ENCODE measurements at regions not wholly inside any gene's neighbourhood (a gene's known extent, or its start where the extent isn't known, plus 50 kb on each side); places are given as distances from the start of the nearest gene placed in this dataset.

- no peak for DNase-seq (ENCODE audit: low read depth, low spot score)
- Mint-ChIP-seq H3K36me3 (ENCODE audit: low read depth) (no peaks in the 10 kb centered on the region), H3K4me1 (no peaks in the 10 kb centered on the region), H3K27me3 (ENCODE audit: low read depth) (peaks cover 2% of the 10 kb centered on the region), H3K4me3 (no peak overlapping the region), H3K9me3 (no peaks in the 10 kb centered on the region), H3K27ac (ENCODE audit: unreplicated experiment) (no peak overlapping the region)
- no peak for TF ChIP-seq CTCF (conservative IDR thresholded peaks at IDR 0.05)
These were observed 227.9 kb upstream of the CLINT1 start for GRCh38 chr5:158086856-158087255.

- DNase-seq (ENCODE audit: low read depth, low spot score), result no peak
- no peak overlapping the region for H3K27ac Mint-ChIP-seq (ENCODE audit: unreplicated experiment)
- H3K36me3 Mint-ChIP-seq (ENCODE audit: low read depth), result no peaks in the 10 kb centered on the region
- no peak for TF ChIP-seq CTCF (conservative IDR thresholded peaks at IDR 0.05)
- H3K4me1 Mint-ChIP-seq, result no peaks in the 10 kb centered on the region
- H3K4me3 Mint-ChIP-seq, result no peak overlapping the region
- H3K9me3 Mint-ChIP-seq, result peaks cover 2% of the 10 kb centered on the region
- H3K27me3 Mint-ChIP-seq (ENCODE audit: low read depth), result peaks cover 2% of the 10 kb centered on the region
These were observed 225.3 kb upstream of the CLINT1 start for GRCh38 chr5:158084292-158084691.

- TF ChIP-seq CTCF (conservative IDR thresholded peaks at IDR 0.05), result no peak
- Mint-ChIP-seq H3K9me3 (peaks cover 2% of the 10 kb centered on the region), H3K4me3 (no peak overlapping the region), H3K36me3 (ENCODE audit: low read depth) (no peaks in the 10 kb centered on the region), H3K27me3 (ENCODE audit: low read depth) (peaks cover 2% of the 10 kb centered on the region), H3K4me1 (no peaks in the 10 kb centered on the region), H3K27ac (ENCODE audit: unreplicated experiment) (no peak overlapping the region)
- DNase-seq (ENCODE audit: low read depth, low spot score), result no peak
These were observed 223.8 kb upstream of the CLINT1 start for GRCh38 chr5:158082696-158083287.

- TF ChIP-seq CTCF (conservative IDR thresholded peaks at IDR 0.05), result no peak
- Mint-ChIP-seq H3K4me1 (peaks cover 7% of the 10 kb centered on the region), H3K9me3 (peaks cover 2% of the 10 kb centered on the region), H3K27ac (ENCODE audit: unreplicated experiment) (no peak overlapping the region), H3K4me3 (no peak overlapping the region), H3K27me3 (ENCODE audit: low read depth) (no peaks in the 10 kb centered on the region), H3K36me3 (ENCODE audit: low read depth) (no peaks in the 10 kb centered on the region)
- DNase-seq (ENCODE audit: low read depth, low spot score), result no peak
These were observed 221.2 kb upstream of the CLINT1 start for GRCh38 chr5:158080112-158080511.

- Mint-ChIP-seq H3K36me3 (ENCODE audit: low read depth) (no peaks in the 10 kb centered on the region), H3K9me3 (peaks cover 2% of the 10 kb centered on the region), H3K27ac (ENCODE audit: unreplicated experiment) (no peak overlapping the region), H3K27me3 (ENCODE audit: low read depth) (no peaks in the 10 kb centered on the region), H3K4me1 (peaks cover 8% of the 10 kb centered on the region), H3K4me3 (no peak overlapping the region)
- DNase-seq (ENCODE audit: low read depth, low spot score), result no peak
- no peak for TF ChIP-seq CTCF (conservative IDR thresholded peaks at IDR 0.05)
These were observed 220.2 kb upstream of the CLINT1 start for GRCh38 chr5:158079097-158079496.

Measured in neural crest cell (in vitro differentiated cells).